ENCODE measurements at regions not wholly inside any gene's neighbourhood (a gene's known extent, or its start where the extent isn't known, plus 50 kb on each side); places are given as distances from the start of the nearest gene placed in this dataset.

GRCh38 chr1:238293075-238293474, 402.4 kb upstream of the ZP4 start:
- Histone ChIP-seq H3K36me3 (no peaks in the 10 kb centered on the region), H3K27ac (no peak overlapping the region), H3K4me1 (no peaks in the 10 kb centered on the region), H3K9me3 (peaks cover 0 to 9% of the 10 kb centered on the region in 2 donors), H3K27me3 (no peaks in the 10 kb centered on the region), H3K4me3 (no peak overlapping the region)
- DNase-seq (ENCODE audit: low spot score): no peak
- no peak for TF ChIP-seq CTCF (IDR thresholded peaks at IDR 0.05)

GRCh38 chr1:238281418-238281817, 390.7 kb upstream of the ZP4 start:
- Histone ChIP-seq H3K4me1 (no peaks in the 10 kb centered on the region), H3K36me3 (no peaks in the 10 kb centered on the region), H3K4me3 (no peak overlapping the region), H3K9me3 (peaks cover 0 to 13% of the 10 kb centered on the region in 2 donors), H3K27me3 (no peaks in the 10 kb centered on the region), H3K27ac (no peak overlapping the region)
- no peak for DNase-seq (ENCODE audit: low spot score)
- TF ChIP-seq CTCF (IDR thresholded peaks at IDR 0.05): no peak

- Histone ChIP-seq H3K36me3 (no peaks in the 10 kb centered on the region), H3K4me1 (no peaks in the 10 kb centered on the region), H3K9me3 (peaks cover 0 to 13% of the 10 kb centered on the region in 2 donors), H3K4me3 (no peak overlapping the region), H3K27ac (no peak overlapping the region), H3K27me3 (no peaks in the 10 kb centered on the region)
- no peak for DNase-seq (ENCODE audit: low spot score)
- TF ChIP-seq CTCF (IDR thresholded peaks at IDR 0.05): no peak
These were observed 389.1 kb upstream of the ZP4 start for GRCh38 chr1:238279694-238280380.

GRCh38 chr1:238272145-238272544, 381.4 kb upstream of the ZP4 start:
- Histone ChIP-seq H3K4me3 (no peak overlapping the region), H3K27me3 (no peaks in the 10 kb centered on the region), H3K4me1 (no peaks in the 10 kb centered on the region), H3K27ac (no peak overlapping the region), H3K9me3 (no peaks in the 10 kb centered on the region), H3K36me3 (no peaks in the 10 kb centered on the region)
- no peak for DNase-seq (ENCODE audit: low spot score)
- TF ChIP-seq CTCF (IDR thresholded peaks at IDR 0.05): no peak

GRCh38 chr1:238265866-238266265, 375.1 kb upstream of the ZP4 start:
- Histone ChIP-seq H3K36me3 (no peaks in the 10 kb centered on the region), H3K4me3 (no peak overlapping the region), H3K27ac (no peak overlapping the region), H3K27me3 (no peaks in the 10 kb centered on the region), H3K9me3 (no peaks in the 10 kb centered on the region), H3K4me1 (no peaks in the 10 kb centered on the region)
- TF ChIP-seq CTCF (IDR thresholded peaks at IDR 0.05): no peak
- no peak for DNase-seq (ENCODE audit: low spot score)

- no peak for DNase-seq (ENCODE audit: low spot score)
- Histone ChIP-seq H3K4me3 (no peak overlapping the region), H3K36me3 (no peaks in the 10 kb centered on the region), H3K27ac (no peak overlapping the region), H3K9me3 (no peaks in the 10 kb centered on the region), H3K4me1 (no peaks in the 10 kb centered on the region), H3K27me3 (no peaks in the 10 kb centered on the region)
- no peak for TF ChIP-seq CTCF (IDR thresholded peaks at IDR 0.05)
These were observed 374.2 kb upstream of the ZP4 start for GRCh38 chr1:238264951-238265350.
